SK-N-SH (cell line): ENCODE measurements at regions not wholly inside any gene's neighbourhood (a gene's known extent, or its start where the extent isn't known, plus 50 kb on each side); places are given as distances from the start of the nearest gene placed in this dataset.

Source experiments
- CTCF ChIA-PET: fragments of 300-600, 350-600 bp; formaldehyde crosslinking; extraction: SDS; loops from one replicate; lab custom pipeline; 2021; lab: Yijun Ruan, JAX
- POLR2A ChIA-PET: fragments of 350-600 bp; sonication (Branson Sonifier 250); formaldehyde crosslinking; extraction: SDS; loops from one replicate; lab custom pipeline; 2020; ENCODE audit warnings: antibody characterized with exemption, inconsistent platforms; lab: Yijun Ruan, JAX
- DNase-seq: peaks from one replicate; pipeline ENCODE4 v3.0.0; 2012
- H2AFZ ChIP-seq: fragments of 200-600 bp; sonication (generic); 2 replicates; pipeline ENCODE4 v1.8.1; 2016; ENCODE audit warnings: antibody characterized with exemption, mild to moderate bottlenecking, low read depth
- H3F3A ChIP-seq: fragments of 200-600 bp; sonication (generic); replicated peaks from 2 replicates; pipeline ENCODE3; 2016; ENCODE audit warnings: antibody characterized with exemption, mild to moderate bottlenecking; ENCODE audit not compliant: insufficient read depth
- H3K27ac ChIP-seq, 2 experiments: fragments of 200-500 bp in 1 of 2; fragments of 200-600 bp in 1 of 2; sonication (Bioruptor generic) in 1 of 2; sonication (generic), shearing (Covaris generic) in 1 of 2; 2 replicates each; pipeline versions ENCODE4 v1.5.1 to v1.6.1; 2014 to 2016; ENCODE audit warnings: low read depth in 2 of 2, inconsistent platforms in 1 of 2, low read length in 1 of 2, mild to moderate bottlenecking in 1 of 2, mixed read lengths in 1 of 2
- H3K27me3 ChIP-seq: fragments of 200-600 bp; sonication (generic), shearing (Covaris generic); 2 replicates; pipeline ENCODE4 v1.6.1; 2016; ENCODE audit warnings: mixed run types; ENCODE audit not compliant: insufficient read depth
- H3K36me3 ChIP-seq, 2 experiments: fragments of 200-500 bp in 1 of 2; fragments of 200-600 bp in 1 of 2; sonication (Bioruptor generic) in 1 of 2; sonication (generic) in 1 of 2; replicated peaks in 1 of 2; 2 replicates each; pipeline versions ENCODE3 to v1.5.1; 2014 to 2016; ENCODE audit warnings: low read length in 1 of 2, mild to moderate bottlenecking in 1 of 2; ENCODE audit not compliant: insufficient read depth in 2 of 2, control insufficient read depth in 1 of 2
- H3K4me1 ChIP-seq, 2 experiments: fragments of 200-500 bp in 1 of 2; fragments of 200-600 bp in 1 of 2; sonication (Bioruptor generic) in 1 of 2; sonication (generic), shearing (Covaris generic) in 1 of 2; 2 replicates each; pipeline versions ENCODE4 v1.5.1 to v1.6.1; 2014 to 2016; ENCODE audit warnings: low read depth in 1 of 2, low read length in 1 of 2, mixed run types in 1 of 2; ENCODE audit not compliant: insufficient read depth in 2 of 2, control insufficient read depth in 1 of 2
- H3K4me2 ChIP-seq: fragments of 200-600 bp; sonication (generic), shearing (Covaris generic); 2 replicates; pipeline ENCODE4 v1.6.1; 2017; ENCODE audit warnings: mixed run types
- H3K4me3 ChIP-seq, 2 experiments: fragments of 200-500 bp in 1 of 2; fragments of 200-600 bp in 1 of 2; sonication (Bioruptor generic) in 1 of 2; sonication (generic), shearing (Covaris generic) in 1 of 2; 2 replicates each; pipeline versions ENCODE4 v1.5.1 to v1.8.1; 2014 to 2016; ENCODE audit warnings: low read depth in 2 of 2, inconsistent platforms in 1 of 2, low read length in 1 of 2, mild to moderate bottlenecking in 1 of 2, mixed read lengths in 1 of 2, moderate library complexity in 1 of 2
- H3K79me2 ChIP-seq: fragments of 200-600 bp; sonication (generic); 2 replicates; pipeline ENCODE4 v1.8.1; 2017; ENCODE audit warnings: mild to moderate bottlenecking; ENCODE audit not compliant: insufficient read depth
- H3K9ac ChIP-seq: fragments of 200-600 bp; sonication (generic); 2 replicates; pipeline ENCODE4 v1.6.1; 2017; ENCODE audit warnings: mixed run types
- H3K9me2 ChIP-seq: fragments of 200-600 bp; sonication (generic); 2 replicates; pipeline ENCODE4 v1.6.1; 2017; ENCODE audit warnings: mixed run types
- H3K9me3 ChIP-seq: fragments of 200-600 bp; sonication (generic); 2 replicates; pipeline ENCODE4 v1.6.1; 2017; ENCODE audit warnings: mixed run types, mild to moderate bottlenecking, moderate library complexity
- H4K20me1 ChIP-seq: fragments of 200-600 bp; sonication (generic); 2 replicates; pipeline ENCODE4 v1.6.1; 2017; ENCODE audit warnings: mild to moderate bottlenecking, mixed run types; ENCODE audit not compliant: insufficient read depth
- CTCF ChIP-seq: fragments of 200-600 bp; sonication (generic); IDR thresholded peaks from 2 replicates; pipeline ENCODE4 v1.6.1; 2017; ENCODE audit warnings: antibody characterized with exemption, mild to moderate bottlenecking, moderate library complexity
- ELF1 ChIP-seq: IDR thresholded peaks from 2 replicates; pipeline ENCODE4 v1.4.0; 2012
- EP300 ChIP-seq, 2 experiments: IDR thresholded peaks; 2 replicates each; pipeline versions ENCODE4 v1.4.0 to v1.6.1; 2012; ENCODE audit warnings: borderline replicate concordance in 1 of 2, low read depth in 1 of 2, low read length in 1 of 2
- FOSL2 ChIP-seq: IDR thresholded peaks from 2 replicates; pipeline ENCODE4 v1.4.0; 2012; ENCODE audit warnings: low read depth, mild to moderate bottlenecking, moderate library complexity, borderline replicate concordance
- FOXJ3 ChIP-seq: sonication (generic); formaldehyde crosslinking; IDR thresholded peaks from 2 replicates; pipeline ENCODE4 v1.5.1; 2020; ENCODE audit warnings: mild to moderate bottlenecking, missing genetic modification reagents
- GATA2 ChIP-seq: sonication (generic); formaldehyde crosslinking; IDR thresholded peaks from 2 replicates; pipeline ENCODE4 v1.5.0; 2020; ENCODE audit warnings: mild to moderate bottlenecking, missing genetic modification reagents
- MEF2A ChIP-seq: IDR thresholded peaks from 2 replicates; pipeline ENCODE4 v1.4.0; 2012; ENCODE audit warnings: low read depth, borderline replicate concordance
- MXI1 ChIP-seq: IDR thresholded peaks from 2 replicates; pipeline ENCODE4 v1.6.1; 2012; ENCODE audit warnings: mild to moderate bottlenecking, low read depth, low read length, improper control_type of control experiment
- NFIC ChIP-seq: IDR thresholded peaks from 2 replicates; pipeline ENCODE4 v1.4.0; 2012; ENCODE audit warnings: borderline replicate concordance
- POLR2AphosphoS5 ChIP-seq: IDR thresholded peaks from 2 replicates; pipeline ENCODE4 v1.6.1; 2012; ENCODE audit warnings: low read depth, low read length
- RCOR1 ChIP-seq: fragments of 150-350 bp; IDR thresholded peaks from 2 replicates; pipeline ENCODE4 v1.6.1; 2017; ENCODE audit warnings: antibody characterized with exemption, low read length
- TAF1 ChIP-seq: IDR thresholded peaks from 2 replicates; pipeline ENCODE4 v1.6.1; 2012; ENCODE audit warnings: low read depth, mild to moderate bottlenecking, low read length, moderate library complexity, borderline replicate concordance
- YY1 ChIP-seq: IDR thresholded peaks from 2 replicates; pipeline ENCODE4 v1.4.0; 2012; ENCODE audit warnings: low read depth, mild to moderate bottlenecking
- WGBS: methylation state at CpG from one replicate; pipeline ENCODE4 v1.1.6; 2017; ENCODE audit warnings: low lambda C conversion rate; 5-methylcytosine and 5-hydroxymethylcytosine counted together
- TF ChIP-seq, protein P1 (sequence below): IDR thresholded peaks from 2 replicates; pipeline ENCODE4 v1.4.0; 2012; ENCODE audit warnings: low read depth, borderline replicate concordance
- TF ChIP-seq, protein P2 (sequence below): fragments of 150-350 bp; IDR thresholded peaks from 2 replicates; pipeline ENCODE4 v1.6.1; 2017; ENCODE audit warnings: antibody characterized with exemption, low read length, low read depth, borderline replicate concordance
- TF ChIP-seq, protein P3 (sequence below): IDR thresholded peaks from 2 replicates; pipeline ENCODE4 v1.4.0; 2012; ENCODE audit warnings: low read depth, borderline replicate concordance
- TF ChIP-seq, protein P4 (sequence below): fragments of 150-350 bp; IDR thresholded peaks from 2 replicates; pipeline ENCODE4 v1.6.1; 2016; ENCODE audit warnings: mild to moderate bottlenecking, low read depth, low read length

GRCh38 chr17:33837281-33837680 is 417.8 kb upstream of the CCL2 start (continued):
- TF ChIP-seq, protein P1, sequence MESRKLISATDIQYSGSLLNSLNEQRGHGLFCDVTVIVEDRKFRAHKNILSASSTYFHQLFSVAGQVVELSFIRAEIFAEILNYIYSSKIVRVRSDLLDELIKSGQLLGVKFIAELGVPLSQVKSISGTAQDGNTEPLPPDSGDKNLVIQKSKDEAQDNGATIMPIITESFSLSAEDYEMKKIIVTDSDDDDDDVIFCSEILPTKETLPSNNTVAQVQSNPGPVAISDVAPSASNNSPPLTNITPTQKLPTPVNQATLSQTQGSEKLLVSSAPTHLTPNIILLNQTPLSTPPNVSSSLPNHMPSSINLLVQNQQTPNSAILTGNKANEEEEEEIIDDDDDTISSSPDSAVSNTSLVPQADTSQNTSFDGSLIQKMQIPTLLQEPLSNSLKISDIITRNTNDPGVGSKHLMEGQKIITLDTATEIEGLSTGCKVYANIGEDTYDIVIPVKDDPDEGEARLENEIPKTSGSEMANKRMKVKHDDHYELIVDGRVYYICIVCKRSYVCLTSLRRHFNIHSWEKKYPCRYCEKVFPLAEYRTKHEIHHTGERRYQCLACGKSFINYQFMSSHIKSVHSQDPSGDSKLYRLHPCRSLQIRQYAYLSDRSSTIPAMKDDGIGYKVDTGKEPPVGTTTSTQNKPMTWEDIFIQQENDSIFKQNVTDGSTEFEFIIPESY, result no peak
- TF ChIP-seq FOSL2 (no peak), NFIC (no peak), MXI1 (no peak), EP300 (IDR thresholded peaks at IDR 0.05; ENCODE audit: borderline replicate concordance in 1 of 2, low read depth in 1 of 2, low read length in 1 of 2) (no peak), YY1 (no peak)
- TF ChIP-seq, protein P2, sequence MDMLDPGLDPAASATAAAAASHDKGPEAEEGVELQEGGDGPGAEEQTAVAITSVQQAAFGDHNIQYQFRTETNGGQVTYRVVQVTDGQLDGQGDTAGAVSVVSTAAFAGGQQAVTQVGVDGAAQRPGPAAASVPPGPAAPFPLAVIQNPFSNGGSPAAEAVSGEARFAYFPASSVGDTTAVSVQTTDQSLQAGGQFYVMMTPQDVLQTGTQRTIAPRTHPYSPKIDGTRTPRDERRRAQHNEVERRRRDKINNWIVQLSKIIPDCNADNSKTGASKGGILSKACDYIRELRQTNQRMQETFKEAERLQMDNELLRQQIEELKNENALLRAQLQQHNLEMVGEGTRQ, result no peak
- TF ChIP-seq, protein P3, sequence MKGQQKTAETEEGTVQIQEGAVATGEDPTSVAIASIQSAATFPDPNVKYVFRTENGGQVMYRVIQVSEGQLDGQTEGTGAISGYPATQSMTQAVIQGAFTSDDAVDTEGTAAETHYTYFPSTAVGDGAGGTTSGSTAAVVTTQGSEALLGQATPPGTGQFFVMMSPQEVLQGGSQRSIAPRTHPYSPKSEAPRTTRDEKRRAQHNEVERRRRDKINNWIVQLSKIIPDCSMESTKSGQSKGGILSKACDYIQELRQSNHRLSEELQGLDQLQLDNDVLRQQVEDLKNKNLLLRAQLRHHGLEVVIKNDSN, result no peak

DNA sequence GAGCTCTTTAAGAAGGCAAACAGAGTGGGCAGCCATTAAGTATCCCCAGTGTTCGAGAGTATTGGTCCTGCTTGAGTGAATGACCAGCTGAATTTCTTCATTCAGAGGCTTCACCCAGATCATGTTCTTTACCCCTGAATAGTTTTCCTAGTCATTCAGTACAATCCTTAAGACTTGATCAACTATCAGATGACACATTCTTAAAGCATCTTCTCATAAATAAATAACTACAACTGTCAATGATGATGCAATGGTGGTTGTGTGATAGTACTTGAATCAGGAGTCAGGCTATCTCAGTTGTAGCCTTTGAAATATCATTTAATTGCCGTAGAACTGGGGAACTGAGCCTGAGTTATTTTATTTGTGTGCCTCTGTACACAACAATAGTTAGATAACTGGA is 416.8 kb upstream of the CCL2 start:
- DNase-seq, result no peak
- Histone ChIP-seq H3K36me3 (no peaks in the 10 kb centered on the region), H3K9me2 (no peaks in the 10 kb centered on the region), H2AFZ (no peak overlapping the region), H3K79me2 (no peaks in the 10 kb centered on the region), H3K9me3 (no peaks in the 10 kb centered on the region), H3F3A (no peaks in the 10 kb centered on the region), H4K20me1 (no peaks in the 10 kb centered on the region), H3K27ac (no peak overlapping the region), H3K4me3 (no peak overlapping the region), H3K9ac (no peak overlapping the region), H3K4me1 (no peaks in the 10 kb centered on the region; a peak in 1 of 4 replicates), H3K4me2 (no peak overlapping the region), H3K27me3 (no peaks in the 10 kb centered on the region)
- ChIA-PET CTCF (no interaction called here), POLR2A (no interaction called here)
- WGBS, result 9% methylated on average over 2 of the region's 2 CpGs
- TF ChIP-seq FOSL2, result no peak
- TF ChIP-seq TAF1, result no peak
- TF ChIP-seq NFIC, result no peak
- TF ChIP-seq, protein P1, result no peak
- TF ChIP-seq FOXJ3, result no peak
- TF ChIP-seq GATA2 (CRISPR knock-in tag), result no peak
- no peak for TF ChIP-seq CTCF
- no peak for TF ChIP-seq POLR2AphosphoS5
- TF ChIP-seq, protein P4, sequence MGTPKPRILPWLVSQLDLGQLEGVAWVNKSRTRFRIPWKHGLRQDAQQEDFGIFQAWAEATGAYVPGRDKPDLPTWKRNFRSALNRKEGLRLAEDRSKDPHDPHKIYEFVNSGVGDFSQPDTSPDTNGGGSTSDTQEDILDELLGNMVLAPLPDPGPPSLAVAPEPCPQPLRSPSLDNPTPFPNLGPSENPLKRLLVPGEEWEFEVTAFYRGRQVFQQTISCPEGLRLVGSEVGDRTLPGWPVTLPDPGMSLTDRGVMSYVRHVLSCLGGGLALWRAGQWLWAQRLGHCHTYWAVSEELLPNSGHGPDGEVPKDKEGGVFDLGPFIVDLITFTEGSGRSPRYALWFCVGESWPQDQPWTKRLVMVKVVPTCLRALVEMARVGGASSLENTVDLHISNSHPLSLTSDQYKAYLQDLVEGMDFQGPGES, result no peak
- no peak for TF ChIP-seq EP300 (IDR thresholded peaks at IDR 0.05; ENCODE audit: borderline replicate concordance in 1 of 2, low read depth in 1 of 2, low read length in 1 of 2)
- TF ChIP-seq ELF1, result no peak
- TF ChIP-seq RCOR1, result no peak
- TF ChIP-seq MEF2A, result no peak
- TF ChIP-seq, protein P2, result no peak
- TF ChIP-seq YY1, result no peak
